KMS-11 (cell line): ENCODE measurements at regions not wholly inside any gene's neighbourhood (a gene's known extent, or its start where the extent isn't known, plus 50 kb on each side); places are given as distances from the start of the nearest gene placed in this dataset.

Experiments
- H2AFZ ChIP-seq: fragments of 200-600 bp; sonication (generic); 2 replicates; pipeline ENCODE4 v1.6.1; 2016; ENCODE audit warnings: antibody characterized with exemption, mixed run types, low read depth
- H3K27ac ChIP-seq: fragments of 200-600 bp; sonication (generic); 2 replicates; pipeline ENCODE4 v1.6.1; 2016; ENCODE audit warnings: mild to moderate bottlenecking, mixed run types
- H3K27me3 ChIP-seq: fragments of 200-600 bp; sonication (generic); 2 replicates; pipeline ENCODE4 v1.6.1; 2017; ENCODE audit warnings: mild to moderate bottlenecking, low read depth, mixed run types, moderate library complexity; ENCODE audit not compliant: insufficient read depth
- H3K36me3 ChIP-seq: fragments of 200-600 bp; sonication (generic); 2 replicates; pipeline ENCODE4 v1.6.1; 2017; ENCODE audit warnings: mild to moderate bottlenecking, mixed run types; ENCODE audit not compliant: insufficient read depth
- H3K4me1 ChIP-seq: fragments of 200-600 bp; sonication (generic); 2 replicates; pipeline ENCODE4 v1.6.1; 2016; ENCODE audit warnings: mild to moderate bottlenecking, low read depth, mixed run types; ENCODE audit not compliant: poor library complexity, severe bottlenecking
- H3K4me2 ChIP-seq: fragments of 200-600 bp; sonication (generic); 2 replicates; pipeline ENCODE4 v1.7.0; 2016; ENCODE audit warnings: mild to moderate bottlenecking, mixed run types
- H3K4me3 ChIP-seq: fragments of 200-600 bp; sonication (generic); IDR thresholded peaks from 2 replicates; pipeline ENCODE4 v1.6.1; 2017; ENCODE audit warnings: low read depth, low read length, mixed read lengths; ENCODE audit not compliant: insufficient read depth
- H3K79me2 ChIP-seq: fragments of 200-600 bp; sonication (generic); 2 replicates; pipeline ENCODE4 v1.6.1; 2016; ENCODE audit warnings: low read depth, mixed run types; ENCODE audit not compliant: insufficient read depth
- H3K9ac ChIP-seq: fragments of 200-600 bp; sonication (generic); 2 replicates; pipeline ENCODE4 v1.6.1; 2016; ENCODE audit warnings: mild to moderate bottlenecking, mixed run types
- H4K20me1 ChIP-seq: fragments of 200-600 bp; sonication (generic); 2 replicates; pipeline ENCODE4 v1.6.1; 2016; ENCODE audit warnings: mild to moderate bottlenecking, mixed run types; ENCODE audit not compliant: insufficient read depth
- TF ChIP-seq, protein P1 (sequence below): fragments of 200-600 bp; sonication (generic); conservative IDR thresholded peaks from 2 replicates; pipeline ENCODE4 v1.6.1; 2017; ENCODE audit warnings: low read depth, mild to moderate bottlenecking, antibody characterized with exemption, low read length, moderate library complexity, mixed read lengths

DNA sequence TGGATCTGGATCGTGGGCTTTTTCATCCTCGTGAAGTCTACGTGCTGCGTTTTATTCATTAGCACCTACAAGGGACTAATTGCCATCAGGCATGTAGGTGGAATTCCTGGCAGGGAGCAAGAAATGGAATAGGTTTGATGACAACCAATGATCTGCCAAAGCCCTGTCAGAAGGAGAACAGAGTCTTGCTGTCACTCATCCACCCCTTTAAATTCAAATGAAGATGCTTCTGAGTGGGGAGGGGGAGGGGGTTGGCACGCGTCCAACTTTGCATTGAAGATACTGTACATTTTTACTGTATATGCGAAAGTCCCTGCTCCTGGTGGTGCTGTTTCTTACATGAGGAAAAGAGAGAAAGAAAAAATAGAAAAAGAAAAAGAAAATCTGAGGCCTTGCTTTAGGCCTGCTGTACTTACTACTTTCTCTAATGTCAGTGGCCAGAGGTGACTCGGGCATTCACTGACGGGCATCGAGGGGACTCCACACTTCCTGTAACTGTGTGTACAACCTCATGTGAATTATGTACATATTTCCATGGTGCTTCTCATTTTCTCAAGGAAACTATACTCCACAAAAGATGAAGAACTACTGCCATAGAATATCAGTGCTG is 569.1 kb downstream of the INHBA start:
- Histone ChIP-seq H3K4me1 (no peaks in the 10 kb centered on the region), H3K27me3 (no peaks in the 10 kb centered on the region), H3K36me3 (no peaks in the 10 kb centered on the region), H3K4me2 (no peak overlapping the region), H3K27ac (no peak overlapping the region), H3K4me3 (no peak overlapping the region), H3K9ac (no peak overlapping the region), H2AFZ (no peak overlapping the region), H4K20me1 (no peaks in the 10 kb centered on the region), H3K79me2 (no peaks in the 10 kb centered on the region)
- TF ChIP-seq, protein P1, sequence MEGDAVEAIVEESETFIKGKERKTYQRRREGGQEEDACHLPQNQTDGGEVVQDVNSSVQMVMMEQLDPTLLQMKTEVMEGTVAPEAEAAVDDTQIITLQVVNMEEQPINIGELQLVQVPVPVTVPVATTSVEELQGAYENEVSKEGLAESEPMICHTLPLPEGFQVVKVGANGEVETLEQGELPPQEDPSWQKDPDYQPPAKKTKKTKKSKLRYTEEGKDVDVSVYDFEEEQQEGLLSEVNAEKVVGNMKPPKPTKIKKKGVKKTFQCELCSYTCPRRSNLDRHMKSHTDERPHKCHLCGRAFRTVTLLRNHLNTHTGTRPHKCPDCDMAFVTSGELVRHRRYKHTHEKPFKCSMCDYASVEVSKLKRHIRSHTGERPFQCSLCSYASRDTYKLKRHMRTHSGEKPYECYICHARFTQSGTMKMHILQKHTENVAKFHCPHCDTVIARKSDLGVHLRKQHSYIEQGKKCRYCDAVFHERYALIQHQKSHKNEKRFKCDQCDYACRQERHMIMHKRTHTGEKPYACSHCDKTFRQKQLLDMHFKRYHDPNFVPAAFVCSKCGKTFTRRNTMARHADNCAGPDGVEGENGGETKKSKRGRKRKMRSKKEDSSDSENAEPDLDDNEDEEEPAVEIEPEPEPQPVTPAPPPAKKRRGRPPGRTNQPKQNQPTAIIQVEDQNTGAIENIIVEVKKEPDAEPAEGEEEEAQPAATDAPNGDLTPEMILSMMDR: no peak

DNA sequence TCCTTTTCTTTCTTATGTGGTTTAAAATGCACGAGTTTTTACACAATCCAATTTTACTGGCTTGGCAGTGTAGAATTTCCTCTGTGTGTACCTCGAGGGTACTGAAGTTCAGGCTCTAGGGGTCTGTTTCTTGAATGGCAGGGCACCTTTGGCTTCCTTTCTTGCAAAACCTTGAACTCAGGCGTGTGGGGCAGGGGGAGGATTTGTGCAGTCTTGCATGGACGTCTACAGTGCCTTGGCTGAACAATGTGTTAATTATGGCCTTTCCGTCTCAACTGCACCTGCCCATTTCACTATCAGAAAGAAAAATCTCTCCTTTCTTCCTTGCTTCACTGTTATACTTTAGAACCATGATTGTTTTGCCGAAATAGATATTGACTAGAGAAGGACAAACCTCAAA is 570.9 kb downstream of the INHBA start:
- no peaks in the 10 kb centered on the region for H4K20me1 ChIP-seq
- TF ChIP-seq, protein P1: no peak
- no peak overlapping the region for H3K27ac ChIP-seq
- no peak overlapping the region for H3K4me3 ChIP-seq
- H2AFZ ChIP-seq: no peak overlapping the region
- H3K4me2 ChIP-seq: no peak overlapping the region
- no peak overlapping the region for H3K9ac ChIP-seq
- H3K27me3 ChIP-seq: no peaks in the 10 kb centered on the region
- no peaks in the 10 kb centered on the region for H3K79me2 ChIP-seq
- H3K4me1 ChIP-seq: no peaks in the 10 kb centered on the region
- H3K36me3 ChIP-seq: no peaks in the 10 kb centered on the region

DNA sequence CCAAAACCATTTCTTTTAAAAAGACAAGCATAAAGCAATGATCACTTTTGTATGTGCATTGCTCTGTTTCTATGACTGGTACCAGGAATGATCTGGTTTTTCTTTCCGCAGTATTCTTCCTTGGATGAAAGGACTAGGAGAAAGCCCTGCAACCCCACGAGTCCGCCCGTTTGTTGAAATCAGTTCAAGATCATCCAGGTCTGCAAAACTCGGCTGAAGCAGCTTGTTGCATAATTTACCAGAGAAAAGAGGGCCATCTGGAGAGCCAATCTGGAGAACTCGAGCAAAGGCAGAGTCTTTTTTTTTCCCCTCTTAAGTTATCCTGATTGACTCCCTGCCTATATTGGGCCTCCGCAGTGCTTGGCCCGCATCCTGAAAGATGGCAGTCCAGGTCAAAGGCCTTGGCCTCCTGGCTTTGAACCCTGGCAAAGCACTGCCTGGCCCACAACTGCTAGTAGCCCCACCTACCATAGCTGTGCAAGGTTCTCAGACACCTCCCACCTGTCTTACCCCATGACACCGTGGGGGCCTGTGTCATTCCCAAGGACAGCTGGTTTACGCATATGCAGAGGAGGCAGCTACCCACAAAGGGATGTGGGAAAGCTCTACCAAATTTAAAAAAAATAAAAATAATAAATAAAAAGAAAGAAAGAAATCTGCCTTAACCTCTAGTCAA is 572.2 kb downstream of the INHBA start:
- H3K4me1 ChIP-seq: no peaks in the 10 kb centered on the region
- H3K36me3 ChIP-seq: no peaks in the 10 kb centered on the region
- no peaks in the 10 kb centered on the region for H3K27me3 ChIP-seq
- H3K4me3 ChIP-seq: no peak overlapping the region
- H3K4me2 ChIP-seq: no peak overlapping the region
- H4K20me1 ChIP-seq: no peaks in the 10 kb centered on the region
- H3K9ac ChIP-seq: no peak overlapping the region
- no peak overlapping the region for H3K27ac ChIP-seq
- no peaks in the 10 kb centered on the region for H3K79me2 ChIP-seq
- TF ChIP-seq, protein P1: no peak
- no peak overlapping the region for H2AFZ ChIP-seq

DNA sequence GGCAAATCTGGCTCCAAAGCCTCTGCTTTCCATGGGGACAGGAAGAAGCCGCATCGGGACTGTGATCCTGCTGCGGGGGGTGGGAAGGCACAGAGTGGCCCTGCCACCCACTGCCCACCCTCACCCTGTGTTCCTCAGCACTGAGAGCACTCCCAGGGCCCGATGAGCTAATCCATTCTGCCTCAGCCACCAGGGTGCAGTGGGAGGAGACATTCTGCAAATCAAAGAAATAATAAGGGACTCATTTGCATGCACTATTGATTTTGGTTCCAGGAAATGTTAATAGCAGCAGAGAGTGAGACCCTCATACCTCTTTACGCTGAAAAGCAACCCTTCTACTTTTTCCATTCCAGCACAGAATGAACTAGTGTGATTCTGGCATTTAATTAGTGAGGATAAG is 572.8 kb downstream of the INHBA start:
- Histone ChIP-seq H3K27me3 (no peaks in the 10 kb centered on the region), H3K4me3 (no peak overlapping the region), H4K20me1 (no peaks in the 10 kb centered on the region), H3K4me1 (no peaks in the 10 kb centered on the region), H3K9ac (no peak overlapping the region), H3K4me2 (no peak overlapping the region), H3K79me2 (no peaks in the 10 kb centered on the region), H3K36me3 (no peaks in the 10 kb centered on the region), H3K27ac (no peak overlapping the region), H2AFZ (no peak overlapping the region)
- TF ChIP-seq, protein P1: no peak
